Right lobe of liver (tissue), 6 donors: ENCODE measurements at regions not wholly inside any gene's neighbourhood (a gene's known extent, or its start where the extent isn't known, plus 50 kb on each side); places are given as distances from the start of the nearest gene placed in this dataset.

Source experiments
- ATAC-seq, 4 donors: fragments of 200-7000 bp; cut with Tn5 transposase; one replicate each; pipeline ENCODE4 v1.9.1; 2020; ENCODE audit warnings: mild to moderate bottlenecking in 4 of 4, moderate library complexity in 4 of 4
- DNase-seq, 3 donors: peaks; one replicate each; pipeline ENCODE4 v3.0.0-alpha.2; 2020
- H3K27ac ChIP-seq, 3 donors: fragments of 200-600 bp; one replicate each; pipeline ENCODE4 v1.8.0; 2022
- H3K27me3 ChIP-seq, 2 donors: fragments of 200-600 bp; one replicate each; pipeline ENCODE4 v1.8.0; 2022
- H3K36me3 ChIP-seq, 4 donors: fragments of 200-600 bp; sonication (generic) in 1 of 4; one replicate each; pipeline versions ENCODE4 v1.5.1 to v1.8.0; 2017 to 2022; ENCODE audit warnings: control low read depth in 1 of 4
- H3K4me1 ChIP-seq, 4 donors: fragments of 200-600 bp; sonication (generic) in 1 of 4; one replicate each; pipeline versions ENCODE4 v1.5.1 to v1.8.0; 2017 to 2022; ENCODE audit warnings: control low read depth in 1 of 4
- H3K4me3 ChIP-seq, 3 donors: fragments of 200-600 bp; one replicate each; pipeline ENCODE4 v1.8.0; 2022
- H3K9me3 ChIP-seq, 4 donors: fragments of 200-600 bp; sonication (generic) in 1 of 4; one replicate each; pipeline versions ENCODE4 v1.5.1 to v1.8.0; 2017 to 2022; ENCODE audit warnings: control low read depth in 1 of 4
- POLR2A ChIP-seq: fragments of 450-650 bp; IDR thresholded peaks from one replicate; pipeline ENCODE4 v1.6.1; 2017; ENCODE audit warnings: antibody characterized with exemption, mild to moderate bottlenecking
- WGBS: methylation state at CpG from one replicate; pipeline ENCODE4 v1.1.6; 2018; ENCODE audit warnings: low coverage, low lambda C conversion rate; ENCODE audit not compliant: insufficient coverage; ENCODE audit errors: missing lambda C conversion rate; 5-methylcytosine and 5-hydroxymethylcytosine counted together
- intact Hi-C, 2 donors: fragments of 100-400 bp; cut with DNase I; formaldehyde crosslinking; loops; one replicate each; pipeline versions ENCODE4 v1.11.2 to v1.14.1; 2022
- TF ChIP-seq, protein P1 (sequence below), 4 donors: fragments of 200-600 bp in 3 of 4; fragments of 450-650 bp in 1 of 4; IDR thresholded peaks; one replicate each; pipeline versions ENCODE4 v1.5.1 to v1.8.0; 2016 to 2022; ENCODE audit warnings: antibody characterized with exemption in 4 of 4, mild to moderate bottlenecking in 2 of 4
- donor health status: DM: no; HTN: yes; CAD: no.
- donor health status: DM: no; HTN: no; CAD: no.
- donor health status: DM: no; HTN: no; CAD: no.
- donor health status: DM: no; HTN: yes; CAD: no.
- donor health status: DM: no; HTN: yes; CAD: no.

DNA sequence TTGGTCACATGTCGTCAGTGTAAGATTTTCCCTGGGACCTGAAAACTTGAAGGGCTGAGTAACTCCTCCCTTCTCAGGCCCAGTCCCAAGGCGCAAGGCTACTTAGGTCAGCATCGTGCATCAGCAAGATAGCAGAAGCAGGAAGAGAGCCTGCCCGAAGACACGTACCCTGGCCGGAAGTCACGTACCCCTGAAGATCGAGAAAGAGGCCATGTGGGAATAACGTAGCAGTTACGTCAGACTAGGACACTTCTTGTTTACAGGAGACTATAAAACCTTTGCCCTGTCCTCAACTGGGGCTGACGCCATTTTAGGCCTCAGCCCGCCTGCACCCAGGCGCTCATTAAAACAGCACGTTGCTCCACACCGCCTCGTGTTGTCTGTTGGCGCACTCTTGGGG is 114.3 kb upstream of the GALNT17 start:
- intact Hi-C loops = no loop called here
- ATAC-seq (no peak), DNase-seq (no peak)
- H3K4me1 ChIP-seq = no peaks in the 10 kb centered on the region
- H3K4me3 ChIP-seq = no peak overlapping the region
- H3K27ac ChIP-seq = no peak overlapping the region
- H3K36me3 ChIP-seq = no peaks in the 10 kb centered on the region
- TF ChIP-seq, protein P1, sequence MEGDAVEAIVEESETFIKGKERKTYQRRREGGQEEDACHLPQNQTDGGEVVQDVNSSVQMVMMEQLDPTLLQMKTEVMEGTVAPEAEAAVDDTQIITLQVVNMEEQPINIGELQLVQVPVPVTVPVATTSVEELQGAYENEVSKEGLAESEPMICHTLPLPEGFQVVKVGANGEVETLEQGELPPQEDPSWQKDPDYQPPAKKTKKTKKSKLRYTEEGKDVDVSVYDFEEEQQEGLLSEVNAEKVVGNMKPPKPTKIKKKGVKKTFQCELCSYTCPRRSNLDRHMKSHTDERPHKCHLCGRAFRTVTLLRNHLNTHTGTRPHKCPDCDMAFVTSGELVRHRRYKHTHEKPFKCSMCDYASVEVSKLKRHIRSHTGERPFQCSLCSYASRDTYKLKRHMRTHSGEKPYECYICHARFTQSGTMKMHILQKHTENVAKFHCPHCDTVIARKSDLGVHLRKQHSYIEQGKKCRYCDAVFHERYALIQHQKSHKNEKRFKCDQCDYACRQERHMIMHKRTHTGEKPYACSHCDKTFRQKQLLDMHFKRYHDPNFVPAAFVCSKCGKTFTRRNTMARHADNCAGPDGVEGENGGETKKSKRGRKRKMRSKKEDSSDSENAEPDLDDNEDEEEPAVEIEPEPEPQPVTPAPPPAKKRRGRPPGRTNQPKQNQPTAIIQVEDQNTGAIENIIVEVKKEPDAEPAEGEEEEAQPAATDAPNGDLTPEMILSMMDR (IDR thresholded peaks at IDR 0.05) = no peak
- TF ChIP-seq POLR2A = no peak
- WGBS = 76% methylated on average over 8 of the region's 17 CpGs
- no peaks in the 10 kb centered on the region for H3K9me3 ChIP-seq
- H3K27me3 ChIP-seq = no peaks in the 10 kb centered on the region

DNA sequence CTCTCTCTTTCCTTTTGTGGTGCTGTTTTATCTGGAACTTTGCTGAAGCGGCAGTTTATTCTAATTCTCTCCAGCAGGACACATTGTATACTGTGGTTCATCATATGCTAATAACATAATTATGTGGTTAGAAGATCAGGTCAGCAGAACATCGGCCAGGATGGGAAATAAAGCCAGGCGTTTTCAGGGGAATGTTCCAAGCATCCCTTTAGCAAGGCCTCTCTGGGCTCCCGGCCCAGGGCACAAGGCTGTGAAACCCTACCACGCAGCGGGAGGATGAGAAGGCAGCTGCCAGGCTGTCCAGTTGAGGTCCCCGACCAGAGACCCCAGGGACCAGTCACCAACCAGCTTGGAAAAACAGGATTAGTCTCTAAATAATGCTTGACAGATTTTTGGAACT is 112.2 kb upstream of the GALNT17 start:
- no peak overlapping the region for H3K27ac ChIP-seq
- intact Hi-C loops = no loop called here
- no peaks in the 10 kb centered on the region for H3K27me3 ChIP-seq
- no peaks in the 10 kb centered on the region for H3K4me1 ChIP-seq
- H3K36me3 ChIP-seq = no peaks in the 10 kb centered on the region
- no peaks in the 10 kb centered on the region for H3K9me3 ChIP-seq
- ATAC-seq = peak in 1 of 4 donors; percentile 29
- no peak overlapping the region for H3K4me3 ChIP-seq
- TF ChIP-seq POLR2A = no peak
- TF ChIP-seq, protein P1 (IDR thresholded peaks at IDR 0.05) = no peak
- DNase-seq = no peak
- WGBS = 43% methylated on average over 7 of the region's 7 CpGs

DNA sequence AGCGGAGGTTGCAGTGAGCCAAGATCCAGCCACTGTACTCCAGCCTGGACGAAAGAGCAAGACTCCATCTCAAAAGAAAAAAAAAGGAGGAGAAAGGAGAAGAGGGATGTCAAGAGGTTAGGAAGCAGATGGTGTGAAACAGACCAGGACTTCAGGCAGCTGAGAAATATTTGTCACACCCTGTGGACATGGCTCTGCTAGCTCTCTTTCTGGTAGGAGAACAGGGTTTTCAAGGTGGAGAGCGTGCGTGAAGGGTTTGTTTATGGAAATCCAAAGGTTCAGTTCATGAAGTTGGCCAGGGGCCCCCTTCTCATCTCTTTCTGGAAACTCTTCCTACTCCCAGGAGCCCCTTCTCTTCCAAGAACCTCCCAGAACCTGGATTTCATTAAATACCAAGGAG is 110.8 kb upstream of the GALNT17 start:
- H3K27ac ChIP-seq = no peak overlapping the region
- H3K9me3 ChIP-seq = no peaks in the 10 kb centered on the region
- no peak for TF ChIP-seq POLR2A
- TF ChIP-seq, protein P1 (IDR thresholded peaks at IDR 0.05) = no peak
- H3K4me1 ChIP-seq = no peaks in the 10 kb centered on the region
- WGBS = 73% methylated on average over 2 of the region's 4 CpGs
- H3K36me3 ChIP-seq = no peaks in the 10 kb centered on the region
- intact Hi-C loops = no loop called here
- no peaks in the 10 kb centered on the region for H3K27me3 ChIP-seq
- no peak for ATAC-seq
- H3K4me3 ChIP-seq = no peak overlapping the region
- DNase-seq = no peak

DNA sequence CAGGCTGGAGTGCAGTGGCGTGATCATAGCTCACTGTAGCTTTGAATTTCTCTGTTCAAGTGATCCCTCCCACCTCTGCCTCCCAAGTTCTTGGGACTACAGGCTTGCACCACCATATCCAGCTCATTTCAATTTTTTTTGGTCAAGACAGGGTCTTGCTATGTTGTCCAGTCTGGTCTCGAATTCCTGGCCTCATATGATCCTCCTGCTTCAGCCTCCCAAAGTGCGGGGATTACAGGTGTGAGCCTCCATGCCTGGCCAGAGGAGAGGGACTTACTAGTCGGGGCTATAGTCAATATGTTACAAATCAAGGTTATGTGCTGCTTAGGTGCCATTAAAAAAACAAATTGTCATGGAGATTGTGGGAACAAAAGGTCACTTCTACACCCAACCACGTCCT is 105.3 kb upstream of the GALNT17 start:
- ATAC-seq = no peak
- intact Hi-C loops = no loop called here
- WGBS = 31% methylated on average over 5 of the region's 5 CpGs

More for the DNA sequence above, 105.3 kb upstream of the GALNT17 start:
- DNase-seq = no peak
- Histone ChIP-seq H3K9me3 (no peaks in the 10 kb centered on the region), H3K27ac (no peak overlapping the region), H3K4me1 (no peaks in the 10 kb centered on the region), H3K27me3 (no peaks in the 10 kb centered on the region), H3K36me3 (no peaks in the 10 kb centered on the region), H3K4me3 (no peak overlapping the region)
- TF ChIP-seq POLR2A = no peak
- TF ChIP-seq, protein P1 (IDR thresholded peaks at IDR 0.05) = no peak
